Brain microvascular endothelial cell (primary cell): ENCODE measurements at regions not wholly inside any gene's neighbourhood (a gene's known extent, or its start where the extent isn't known, plus 50 kb on each side); places are given as distances from the start of the nearest gene placed in this dataset.

ENCODE experiments used
- DNase-seq: peaks from one replicate; pipeline ENCODE4 v3.0.0-alpha.2; 2020
- H3K27ac ChIP-seq: fragments of 250-450 bp; sonication (Bioruptor Pico); 2 replicates; pipeline ENCODE4 v1.5.1; 2020; ENCODE audit warnings: mild to moderate bottlenecking, moderate library complexity
- H3K27me3 ChIP-seq: fragments of 250-450 bp; sonication (Bioruptor Pico); replicated peaks from 2 replicates; pipeline ENCODE4 v1.5.1; 2020; ENCODE audit warnings: mild to moderate bottlenecking
- H3K36me3 ChIP-seq: fragments of 250-450 bp; sonication (Bioruptor Pico); replicated peaks from 2 replicates; pipeline ENCODE4 v1.5.1; 2020; ENCODE audit warnings: mild to moderate bottlenecking
- H3K4me3 ChIP-seq: 2 replicates; pipeline ENCODE4 v1.5.1; 2011; ENCODE audit warnings: low read depth, mild to moderate bottlenecking, control low read depth, low read length, moderate library complexity
- in situ Hi-C: cut with HindIII; loops from 2 replicates; pipeline ENCODE4 v1.10.0; 2017; ENCODE audit warnings: low sequenced_read_pairs, low pct_ligation_motif_present
- TF ChIP-seq, protein P1 (sequence below): IDR thresholded peaks from 2 replicates; pipeline ENCODE4 v1.5.1; 2011; ENCODE audit warnings: low read depth, mild to moderate bottlenecking, moderate library complexity, low read length, control low read depth, inconsistent platforms; ENCODE audit errors: missing control alignments

DNA sequence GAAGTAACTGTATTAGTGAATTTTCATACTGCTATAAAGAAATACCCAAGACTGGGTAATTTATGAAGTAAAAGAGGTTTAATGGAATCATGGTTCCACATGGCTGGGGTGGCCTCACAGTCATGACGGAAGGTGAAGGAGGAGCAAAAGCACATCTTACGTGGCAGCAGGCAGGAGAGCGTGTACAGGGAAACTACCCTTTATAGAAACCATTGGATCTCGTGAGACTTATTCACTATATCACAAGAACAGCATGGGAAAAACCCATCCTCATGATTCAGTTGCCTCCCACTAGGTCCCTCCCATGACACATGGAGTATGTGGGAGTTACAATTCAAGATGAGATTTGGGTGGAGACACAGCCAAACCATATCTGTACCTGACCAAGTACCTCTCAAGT, 812.3 kb upstream of the ALCAM start:
- DNase-seq = no peak
- Histone ChIP-seq H3K27ac (no peak overlapping the region), H3K27me3 (no peaks in the 10 kb centered on the region), H3K36me3 (no peaks in the 10 kb centered on the region), H3K4me3 (no peak overlapping the region)
- in situ Hi-C loops = no loop called here
- TF ChIP-seq, protein P1, sequence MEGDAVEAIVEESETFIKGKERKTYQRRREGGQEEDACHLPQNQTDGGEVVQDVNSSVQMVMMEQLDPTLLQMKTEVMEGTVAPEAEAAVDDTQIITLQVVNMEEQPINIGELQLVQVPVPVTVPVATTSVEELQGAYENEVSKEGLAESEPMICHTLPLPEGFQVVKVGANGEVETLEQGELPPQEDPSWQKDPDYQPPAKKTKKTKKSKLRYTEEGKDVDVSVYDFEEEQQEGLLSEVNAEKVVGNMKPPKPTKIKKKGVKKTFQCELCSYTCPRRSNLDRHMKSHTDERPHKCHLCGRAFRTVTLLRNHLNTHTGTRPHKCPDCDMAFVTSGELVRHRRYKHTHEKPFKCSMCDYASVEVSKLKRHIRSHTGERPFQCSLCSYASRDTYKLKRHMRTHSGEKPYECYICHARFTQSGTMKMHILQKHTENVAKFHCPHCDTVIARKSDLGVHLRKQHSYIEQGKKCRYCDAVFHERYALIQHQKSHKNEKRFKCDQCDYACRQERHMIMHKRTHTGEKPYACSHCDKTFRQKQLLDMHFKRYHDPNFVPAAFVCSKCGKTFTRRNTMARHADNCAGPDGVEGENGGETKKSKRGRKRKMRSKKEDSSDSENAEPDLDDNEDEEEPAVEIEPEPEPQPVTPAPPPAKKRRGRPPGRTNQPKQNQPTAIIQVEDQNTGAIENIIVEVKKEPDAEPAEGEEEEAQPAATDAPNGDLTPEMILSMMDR = no peak

DNA sequence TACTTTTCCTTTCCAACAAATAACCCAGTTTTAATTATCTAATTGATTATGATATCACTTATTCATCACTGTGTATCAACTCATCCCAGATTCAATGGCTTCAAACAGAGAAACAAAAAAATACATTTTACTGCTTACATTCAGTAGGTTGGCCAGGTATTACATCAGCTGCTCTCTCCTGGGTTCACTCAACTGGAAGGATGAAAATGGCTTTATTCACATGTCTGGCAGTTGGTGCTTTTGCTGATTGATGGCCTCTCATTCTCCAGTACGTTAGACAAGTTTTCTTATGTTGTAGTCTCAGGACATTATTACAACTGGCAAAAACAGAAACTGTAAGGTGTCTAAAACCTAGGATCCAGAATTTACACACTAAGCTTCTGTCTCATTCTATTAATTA, 811.0 kb upstream of the ALCAM start:
- Histone ChIP-seq H3K27ac (no peak overlapping the region), H3K27me3 (no peaks in the 10 kb centered on the region), H3K4me3 (no peak overlapping the region), H3K36me3 (no peaks in the 10 kb centered on the region)
- no peak for DNase-seq
- in situ Hi-C loops = no loop called here
- TF ChIP-seq, protein P1 = no peak

DNA sequence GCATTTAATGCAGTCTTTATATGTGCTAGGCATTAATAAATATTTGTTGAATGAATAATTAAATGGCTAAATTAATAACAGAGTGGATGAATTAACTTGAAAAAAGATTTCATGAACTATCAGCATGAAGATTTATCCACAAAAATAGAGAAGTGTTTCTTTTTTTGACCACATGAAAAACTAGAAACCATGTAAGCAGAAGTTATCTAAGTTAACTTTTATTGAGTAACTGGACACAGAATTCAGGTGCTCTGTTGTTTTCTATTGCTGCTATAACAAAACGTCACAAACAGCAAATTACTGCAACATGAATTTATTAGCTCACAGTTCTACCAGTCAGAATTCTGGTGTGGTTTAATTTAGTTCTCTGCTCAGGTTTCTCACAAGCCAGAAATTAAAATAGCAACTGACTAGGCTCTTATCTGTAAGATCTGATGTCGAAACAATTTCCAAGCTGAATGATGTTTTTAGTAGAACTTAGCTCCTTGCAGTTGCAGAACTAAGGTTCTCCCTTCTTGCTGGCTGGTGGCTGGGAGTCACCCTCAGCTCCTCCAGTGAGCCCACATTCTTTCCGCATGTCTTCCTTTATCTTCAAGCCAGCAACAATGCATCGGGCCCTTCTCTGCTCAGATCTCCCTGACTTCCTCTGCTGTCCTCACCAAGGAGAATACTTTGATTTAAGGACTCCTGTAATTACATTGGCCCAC, 810.2 kb upstream of the ALCAM start:
- Histone ChIP-seq H3K36me3 (no peaks in the 10 kb centered on the region), H3K4me3 (no peak overlapping the region), H3K27me3 (no peaks in the 10 kb centered on the region), H3K27ac (no peak overlapping the region)
- in situ Hi-C loops = no loop called here
- TF ChIP-seq, protein P1 = no peak
- DNase-seq = no peak

DNA sequence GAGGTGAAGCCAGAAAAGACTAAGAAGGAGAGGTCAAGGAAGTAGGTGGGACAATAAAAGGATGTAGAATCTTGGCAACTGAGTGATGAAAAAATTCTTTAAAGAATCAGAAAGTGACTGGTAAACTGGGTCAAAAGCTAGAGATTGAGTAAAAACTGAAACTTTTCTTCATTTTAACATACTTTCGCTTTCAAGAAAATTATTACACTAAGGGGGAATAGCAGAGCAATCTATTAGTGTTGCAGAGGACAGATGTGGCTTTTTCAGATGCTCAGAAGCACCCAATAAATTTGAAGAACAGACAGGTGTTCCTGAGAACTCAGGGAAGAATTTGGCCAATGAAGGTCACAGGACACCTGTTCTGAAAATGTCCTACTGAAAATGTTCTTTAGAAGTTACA, 805.4 kb upstream of the ALCAM start:
- H3K36me3 ChIP-seq = no peaks in the 10 kb centered on the region
- H3K27ac ChIP-seq = no peak overlapping the region
- no peak for DNase-seq
- in situ Hi-C loops = no loop called here
- H3K4me3 ChIP-seq = no peak overlapping the region
- H3K27me3 ChIP-seq = no peaks in the 10 kb centered on the region
- TF ChIP-seq, protein P1 = no peak

DNA sequence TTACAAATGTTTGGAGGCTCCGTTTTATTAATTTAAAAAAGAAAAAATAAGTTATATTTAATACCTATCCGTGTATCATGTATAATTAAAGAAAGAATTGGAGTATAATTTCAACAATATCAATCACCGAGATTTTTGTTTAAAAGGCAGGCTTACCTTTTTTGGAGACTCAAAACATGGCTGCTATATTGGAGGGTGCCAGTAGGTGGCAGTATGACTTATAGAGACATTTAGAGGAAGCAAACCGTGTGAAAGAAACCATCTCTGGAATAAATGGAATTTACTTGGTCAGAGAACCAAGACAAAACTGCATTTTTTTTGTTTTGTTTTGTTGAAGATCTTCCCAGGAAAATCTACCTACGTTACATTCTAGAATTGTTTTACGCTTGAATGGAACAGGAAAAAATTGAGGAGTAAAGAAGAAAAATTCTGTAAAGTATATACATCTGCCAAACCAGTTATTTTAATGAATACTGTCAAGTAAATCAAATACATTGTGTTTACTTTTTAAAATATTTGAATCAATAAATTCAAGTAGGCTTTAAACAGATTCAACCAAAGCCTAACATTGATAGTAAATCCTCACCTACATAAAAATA, 802.6 kb upstream of the ALCAM start:
- DNase-seq = peak; percentile 38
- H3K36me3 ChIP-seq = no peaks in the 10 kb centered on the region
- TF ChIP-seq, protein P1 = peak; percentile 63
- no peak overlapping the region for H3K27ac ChIP-seq
- in situ Hi-C loops = no loop called here
- no peak overlapping the region for H3K4me3 ChIP-seq
- H3K27me3 ChIP-seq = no peaks in the 10 kb centered on the region
